GM04504 (cell line): ENCODE measurements at regions not wholly inside any gene's neighbourhood (a gene's known extent, or its start where the extent isn't known, plus 50 kb on each side); places are given as distances from the start of the nearest gene placed in this dataset.

Experiments used
- DNase-seq: peaks from one replicate; pipeline ENCODE4 v3.0.0-alpha.2; 2012; ENCODE audit warnings: low read depth

- DNase-seq, result no peak
Observed at GRCh38 chr5:135248801-135249231, 150.2 kb downstream of the MACROH2A1 start.

GRCh38 chr5:135246923-135247795, 151.9 kb downstream of the MACROH2A1 start:
- DNase-seq, result peak; percentile 74

GRCh38 chr5:135246605-135246922, 152.5 kb downstream of the MACROH2A1 start:
- DNase-seq, result no peak

- DNase-seq, result no peak
Observed at GRCh38 chr5:135245521-135246499, 153.2 kb downstream of the MACROH2A1 start.

GRCh38 chr5:135244620-135245021, 154.4 kb downstream of the MACROH2A1 start:
- no peak for DNase-seq

GRCh38 chr5:135243556-135244285, 155.3 kb downstream of the MACROH2A1 start:
- no peak for DNase-seq

GRCh38 chr5:135242866-135243555, 156.0 kb downstream of the MACROH2A1 start:
- peak; percentile 35 for DNase-seq

GRCh38 chr5:135242021-135242865, 156.8 kb downstream of the MACROH2A1 start:
- no peak for DNase-seq

GRCh38 chr5:135241536-135241935, 157.5 kb downstream of the MACROH2A1 start:
- DNase-seq, result no peak

- no peak for DNase-seq
Observed at GRCh38 chr5:135240781-135241360, 158.2 kb downstream of the MACROH2A1 start.

GRCh38 chr5:135240283-135240633, 158.8 kb downstream of the MACROH2A1 start:
- DNase-seq, result no peak

GRCh38 chr5:135239453-135240282, 159.4 kb downstream of the MACROH2A1 start:
- DNase-seq, result no peak

- DNase-seq, result no peak
Observed at GRCh38 chr5:135238622-135239452, 160.2 kb downstream of the MACROH2A1 start.

GRCh38 chr5:135237748-135238103, 161.3 kb downstream of the MACROH2A1 start:
- DNase-seq, result no peak

- no peak for DNase-seq
Observed at GRCh38 chr5:135236908-135237747, 161.9 kb downstream of the MACROH2A1 start.

- DNase-seq, result no peak
Observed at GRCh38 chr5:135236228-135236907, 162.7 kb downstream of the MACROH2A1 start.
